Activated effector memory CD4-positive, alpha-beta T cell treated with anti-CD3 and anti-CD28 coated beads, Interleukin-2, amount 50 U/mL, for 16 hours (primary cell): ENCODE measurements at regions not wholly inside any gene's neighbourhood (a gene's known extent, or its start where the extent isn't known, plus 50 kb on each side); places are given as distances from the start of the nearest gene placed in this dataset.
"Not testable (repeated sequence)": the region's sequence is repeated elsewhere in the genome, so short reads cannot be mapped to it uniquely, and the experiment has no call there.

Source experiments
- DNase-seq: peaks from one replicate; pipeline ENCODE4 v3.0.0-alpha.2; 2020

DNA sequence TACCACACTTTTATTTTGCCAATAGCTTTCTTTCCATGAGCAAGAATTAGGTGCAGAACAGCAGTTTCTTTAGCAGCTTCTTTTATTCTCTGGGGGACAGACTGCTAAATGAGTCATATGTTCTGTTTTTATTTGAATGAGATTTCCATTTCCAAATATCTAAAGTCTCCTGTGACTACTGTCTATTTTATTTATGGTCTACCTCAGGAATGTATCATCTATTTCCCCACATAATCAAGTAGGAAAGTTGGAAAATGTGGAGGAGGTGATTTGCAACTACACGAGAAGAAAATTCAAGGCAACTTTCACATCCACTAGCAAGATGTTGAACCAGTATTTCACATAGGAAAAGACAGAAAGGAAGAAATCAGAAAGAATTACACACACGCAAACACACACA is 139.9 kb upstream of the MEX3C start:
- no peak for DNase-seq

- no peak for DNase-seq
These were observed 142.4 kb upstream of the MEX3C start for GRCh38 chr18:51339856-51340255.

- no peak for DNase-seq
These were observed 142.9 kb upstream of the MEX3C start for GRCh38 chr18:51340332-51340731.

DNA sequence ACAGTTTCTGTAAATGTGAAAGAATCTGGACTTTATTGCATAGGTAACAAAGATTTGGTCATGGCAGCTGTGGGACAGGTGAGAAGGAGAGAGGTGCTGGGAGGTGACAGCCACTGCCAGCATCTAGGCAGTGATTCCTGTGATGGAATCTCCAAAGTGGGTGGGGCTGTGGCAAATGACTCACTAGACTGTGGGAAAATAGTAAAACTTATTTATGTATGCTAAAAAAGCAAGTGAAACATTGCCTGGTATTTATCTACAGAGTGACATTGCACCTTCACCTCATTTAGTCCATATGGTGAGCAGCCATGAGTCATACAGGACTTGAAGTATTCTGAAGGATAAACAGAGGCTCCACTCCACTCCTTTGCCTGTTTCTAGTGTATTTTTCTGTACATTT is 145.3 kb upstream of the MEX3C start:
- DNase-seq: no peak

- no peak for DNase-seq
These were observed 148.4 kb upstream of the MEX3C start for GRCh38 chr18:51345848-51346391.

DNA sequence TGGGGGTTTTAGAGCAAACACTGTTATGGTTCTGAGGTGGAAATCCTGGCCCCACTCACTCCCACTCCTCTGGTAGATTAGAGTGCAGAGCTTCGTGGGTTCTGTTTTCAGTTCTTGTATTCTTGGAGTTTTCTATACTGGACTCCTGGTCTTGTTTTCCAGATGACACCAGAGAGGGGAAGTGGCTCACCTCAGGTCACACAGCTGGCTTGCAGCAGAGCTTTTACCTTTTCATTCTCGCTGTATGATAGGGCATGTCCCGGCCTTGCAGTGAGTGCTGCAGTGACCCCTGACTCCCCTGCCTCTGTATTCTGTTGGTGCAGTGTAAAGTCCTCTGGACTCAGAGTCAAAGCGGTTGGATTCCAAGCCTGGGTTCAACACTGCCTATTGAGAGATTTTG is 148.9 kb upstream of the MEX3C start:
- no peak for DNase-seq

DNA sequence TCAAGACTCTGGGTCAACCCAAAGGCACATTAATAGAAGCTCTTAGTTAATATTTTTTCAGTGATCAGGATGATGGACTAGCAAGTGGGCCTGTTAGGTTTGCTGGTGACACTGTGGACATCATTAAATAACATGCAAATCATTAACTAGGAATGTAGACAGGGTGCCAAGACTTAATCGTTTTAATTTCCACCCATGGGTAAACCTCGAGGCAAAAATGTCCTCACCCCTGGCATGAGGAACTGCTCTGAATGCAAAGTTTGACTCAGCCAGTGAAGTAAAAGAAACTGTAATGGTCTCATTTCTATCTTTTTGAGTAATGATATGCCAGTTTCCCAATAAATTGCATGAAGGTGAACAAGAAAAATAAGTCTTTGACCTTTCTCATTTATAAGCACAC is 152.6 kb upstream of the MEX3C start:
- DNase-seq: no peak

GRCh38 chr18:51355841-51356240 is 158.4 kb upstream of the MEX3C start:
- DNase-seq: no peak

DNA sequence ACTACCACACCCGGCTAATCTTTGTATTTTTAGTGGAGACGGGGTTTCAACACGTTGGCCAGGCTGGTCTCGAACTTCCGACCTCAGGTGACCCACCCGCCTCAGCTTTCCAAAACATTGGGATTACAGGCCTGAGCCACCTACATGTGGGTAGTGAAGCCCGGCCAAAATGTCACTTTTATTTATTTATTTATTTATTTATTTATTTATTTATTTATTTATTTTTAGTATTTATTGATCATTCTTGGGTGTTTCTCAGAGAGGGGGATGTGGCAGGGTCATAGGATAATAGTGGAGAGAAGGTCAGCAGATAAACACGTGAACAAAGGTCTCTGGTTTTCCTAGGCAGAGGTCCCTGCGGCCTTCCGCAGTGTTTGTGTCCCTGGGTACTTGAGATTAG is 162.8 kb upstream of the MEX3C start:
- DNase-seq: not testable (repeated sequence)

DNA sequence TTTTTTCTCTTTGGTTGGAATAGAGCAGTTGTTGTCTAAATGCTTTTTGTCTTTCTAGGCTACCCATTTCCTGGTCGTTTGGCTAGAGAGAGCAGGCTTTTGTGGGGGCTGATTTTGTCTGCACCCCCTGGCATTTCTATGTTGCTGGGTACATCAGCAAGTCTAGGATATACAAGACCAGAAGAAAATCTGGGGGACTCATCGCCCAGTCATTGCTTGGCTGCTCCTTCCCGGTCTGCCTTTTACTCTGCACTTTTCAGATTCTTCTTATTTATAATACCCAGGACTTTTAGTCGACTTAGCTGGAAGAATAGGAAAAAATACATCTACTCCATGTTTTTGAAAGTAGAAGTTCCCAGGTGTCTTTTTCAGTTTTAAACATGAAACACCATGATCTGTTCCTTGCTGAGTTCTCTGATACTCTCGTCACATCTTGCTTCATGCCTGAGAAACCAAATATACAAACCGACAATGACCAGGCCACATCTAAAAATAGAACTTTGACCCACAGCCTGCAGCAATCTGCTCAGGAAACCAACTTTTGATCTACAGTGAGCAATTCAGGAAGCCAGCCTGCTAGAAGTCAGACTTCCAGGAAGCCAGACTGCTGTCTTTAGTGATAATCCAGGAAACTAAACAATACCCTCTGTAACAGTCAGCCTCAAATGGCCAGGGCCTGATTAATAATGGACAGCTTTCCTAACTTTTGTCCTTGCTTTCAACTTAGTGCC is 163.8 kb upstream of the MEX3C start:
- DNase-seq: no peak

- no peak for DNase-seq
These were observed 165.9 kb upstream of the MEX3C start for GRCh38 chr18:51363384-51363783.

GRCh38 chr18:51370996-51371395 is 173.5 kb upstream of the MEX3C start:
- no peak for DNase-seq

DNA sequence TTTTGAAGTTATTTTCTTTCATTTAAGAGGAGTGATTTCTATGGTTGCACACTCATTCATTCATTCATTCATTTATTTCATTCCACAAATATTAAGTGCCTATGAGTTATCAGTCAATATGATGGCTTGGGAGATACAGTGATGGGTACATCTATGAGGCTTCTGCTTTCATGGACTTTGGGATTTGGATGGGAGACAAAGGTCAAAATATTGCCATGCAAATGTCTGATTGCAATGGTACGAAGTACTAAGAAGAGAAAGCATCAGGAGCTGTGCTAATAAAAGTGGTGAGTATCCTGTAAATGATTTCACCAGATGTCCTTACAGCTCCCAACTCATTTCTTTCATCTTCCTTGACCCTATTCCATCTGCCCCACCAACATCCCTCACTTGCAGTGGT is 174.4 kb upstream of the MEX3C start:
- no peak for DNase-seq

DNA sequence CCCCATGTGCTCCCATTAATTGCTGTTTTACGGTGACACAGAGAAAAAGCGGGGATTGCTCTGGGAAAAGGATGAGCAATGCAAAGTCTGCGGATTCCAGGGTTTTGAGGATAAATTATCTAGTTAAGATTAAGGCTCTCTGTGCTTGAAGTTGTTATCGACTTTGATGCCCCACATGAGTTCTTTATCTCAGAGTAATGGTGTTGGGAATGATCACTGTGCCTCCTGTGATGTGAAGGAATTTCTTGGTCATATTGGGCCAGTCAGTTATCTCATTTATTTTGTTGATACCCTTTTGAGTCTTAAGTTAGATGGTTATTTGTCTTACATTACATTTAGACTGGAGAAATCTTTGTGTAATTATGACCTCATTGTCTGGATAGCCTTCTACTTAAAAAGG is 184.6 kb upstream of the MEX3C start:
- no peak for DNase-seq

- no peak for DNase-seq
These were observed 185.6 kb upstream of the MEX3C start for GRCh38 chr18:51383116-51383515.

GRCh38 chr18:51383711-51384110 is 186.2 kb upstream of the MEX3C start:
- DNase-seq: no peak

DNA sequence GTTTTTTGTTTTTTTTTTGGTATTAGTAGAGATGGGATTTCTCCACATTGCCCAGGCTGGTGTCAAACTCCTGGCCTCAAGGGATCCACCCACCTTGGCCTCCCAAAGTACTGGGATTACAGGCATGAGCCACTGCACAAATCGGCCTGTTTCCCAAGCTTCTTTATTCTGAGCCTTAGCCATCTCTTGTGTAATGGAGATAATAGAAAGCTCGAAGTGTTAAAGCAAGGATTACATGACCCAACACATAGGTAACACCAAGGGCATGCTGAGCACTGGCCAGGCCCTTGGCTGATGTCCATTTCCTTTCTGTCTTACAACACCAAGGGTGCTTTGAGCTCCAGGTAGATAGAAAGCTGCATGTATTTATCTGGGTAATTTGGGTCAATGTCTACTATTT is 187.8 kb upstream of the MEX3C start:
- DNase-seq: no peak

GRCh38 chr18:51390702-51391101 is 193.2 kb upstream of the MEX3C start:
- DNase-seq: no peak

GRCh38 chr18:51391215-51391614 is 193.7 kb upstream of the MEX3C start:
- DNase-seq: no peak

DNA sequence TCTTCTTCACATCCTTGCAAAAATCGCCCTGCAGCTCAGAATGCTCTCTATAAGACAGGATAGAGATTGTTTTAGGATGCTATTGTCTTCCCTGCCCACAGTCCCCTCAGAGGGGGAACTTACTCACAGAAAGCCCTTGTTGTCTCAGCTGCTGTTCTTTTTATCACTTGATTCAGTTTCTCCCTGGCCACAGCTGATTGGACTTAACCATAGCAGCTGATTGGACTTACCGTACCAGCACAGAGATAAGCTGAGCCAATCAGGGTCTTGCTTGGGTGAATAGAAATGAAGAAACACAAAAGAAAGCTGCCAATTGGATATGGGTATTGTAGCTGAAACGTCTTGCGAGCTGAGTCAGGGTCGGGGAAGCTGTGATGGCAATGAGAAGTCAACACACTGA is 194.2 kb upstream of the MEX3C start:
- no peak for DNase-seq

DNA sequence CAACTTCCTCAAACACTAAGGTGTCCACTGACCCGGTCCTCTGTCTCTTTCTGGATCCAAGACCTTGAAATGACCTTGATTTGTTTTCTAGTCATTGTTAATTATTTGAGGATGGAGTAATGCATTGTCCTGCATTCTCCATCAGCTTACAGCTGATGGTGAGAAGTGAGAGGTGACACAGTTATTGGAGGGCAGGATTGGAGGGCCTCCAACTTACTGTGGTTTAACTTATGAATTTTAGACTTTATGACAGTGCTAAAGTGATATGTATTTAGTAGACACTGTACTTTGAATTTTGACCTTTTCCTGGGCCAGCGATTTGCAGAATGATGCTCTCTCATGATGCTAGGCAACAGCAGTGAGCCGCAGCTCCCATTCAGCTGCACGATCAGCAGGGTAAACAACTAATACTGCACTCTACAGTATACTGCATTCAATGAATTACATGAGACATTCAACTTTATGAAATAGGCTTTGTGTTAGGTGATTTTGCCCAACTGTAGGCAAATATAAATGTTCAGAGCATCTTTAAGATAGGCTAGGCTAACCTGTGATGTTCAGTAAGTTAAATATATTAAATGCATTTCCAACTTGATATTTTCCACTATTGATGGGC is 200.0 kb upstream of the MEX3C start:
- DNase-seq: no peak

- no peak for DNase-seq
These were observed 200.6 kb upstream of the MEX3C start for GRCh38 chr18:51398104-51398503.

DNA sequence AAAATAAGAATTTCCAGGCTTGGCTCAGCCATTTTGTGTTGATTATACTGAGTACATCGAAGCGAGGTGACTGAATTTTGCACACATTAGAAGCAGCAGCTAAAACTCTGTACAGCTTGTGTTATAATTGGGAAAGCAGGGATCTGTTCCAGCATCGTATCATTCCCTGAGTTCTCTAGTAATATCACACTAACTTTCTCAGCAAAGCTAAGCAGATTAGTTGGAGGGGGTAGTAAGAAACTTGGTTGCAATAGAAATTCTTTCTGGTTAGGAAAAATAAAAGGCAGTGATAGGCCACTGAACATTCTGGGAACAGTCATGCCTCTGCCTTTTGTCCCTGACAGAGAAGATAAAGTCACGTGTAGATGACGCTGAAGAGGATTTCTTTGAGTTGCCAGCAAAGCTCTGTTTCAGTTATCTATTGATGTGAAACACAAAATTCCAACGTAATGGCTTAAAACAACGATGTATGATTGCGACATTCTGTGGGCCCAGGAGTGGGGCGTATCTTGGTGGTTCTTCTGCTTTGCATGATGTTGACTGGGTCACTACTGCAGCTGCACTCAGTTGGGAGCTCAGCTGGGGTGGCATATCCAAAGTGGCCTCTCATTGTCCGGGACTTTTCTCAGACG is 202.1 kb upstream of the MEX3C start:
- DNase-seq: no peak

GRCh38 chr18:51400721-51401120 is 203.2 kb upstream of the MEX3C start:
- DNase-seq: no peak
